Mesothelial cell of epicardium (in vitro differentiated cells): ENCODE measurements at regions not wholly inside any gene's neighbourhood (a gene's known extent, or its start where the extent isn't known, plus 50 kb on each side); places are given as distances from the start of the nearest gene placed in this dataset.
A peak's percentile ranks its signal among the peaks of the same experiment; 100 is the strongest.

Experiments
- DNase-seq, 2 experiments: peaks; one replicate each; pipeline ENCODE4 v3.0.0; 2021; ENCODE audit warnings: low spot score in 2 of 2; ENCODE audit not compliant: unreplicated experiment in 2 of 2
- H3K27ac Mint-ChIP-seq: 2 replicates; pipeline ENCODE4 v1.8.0; 2021; ENCODE audit warnings: mixed read lengths
- H3K27me3 Mint-ChIP-seq: 2 replicates; pipeline ENCODE4 v1.8.0; 2021; ENCODE audit warnings: low read depth, mixed read lengths
- H3K36me3 Mint-ChIP-seq: 2 replicates; pipeline ENCODE4 v1.8.0; 2021; ENCODE audit warnings: mixed read lengths
- H3K4me1 Mint-ChIP-seq: 2 replicates; pipeline ENCODE4 v1.8.0; 2021; ENCODE audit warnings: mixed read lengths
- H3K4me3 Mint-ChIP-seq: 2 replicates; pipeline ENCODE4 v1.8.0; 2021; ENCODE audit warnings: mild to moderate bottlenecking, moderate library complexity, mixed read lengths
- H3K9me3 Mint-ChIP-seq: 2 replicates; pipeline ENCODE4 v1.8.0; 2021; ENCODE audit warnings: mixed read lengths
- CTCF ChIP-seq: fragments of 200-600 bp; sonication (generic); IDR thresholded peaks from one replicate; pipeline ENCODE4 v1.5.0; 2021; ENCODE audit warnings: antibody characterized with exemption; ENCODE audit not compliant: unreplicated experiment

GRCh38 chr16:85323230-85323960 lies 211.1 kb upstream of the CIBAR2 start:
- H3K4me1 Mint-ChIP-seq, result peaks cover 24% of the 10 kb centered on the region
- peaks cover 3% of the 10 kb centered on the region for H3K36me3 Mint-ChIP-seq
- no peak for TF ChIP-seq CTCF
- DNase-seq, result no peak
- H3K9me3 Mint-ChIP-seq, result peaks cover 3% of the 10 kb centered on the region
- H3K4me3 Mint-ChIP-seq, result no peak overlapping the region
- H3K27me3 Mint-ChIP-seq, result no peaks in the 10 kb centered on the region
- peak overlapping the region; percentile 30 for H3K27ac Mint-ChIP-seq

GRCh38 chr16:85323961-85324253 lies 211.6 kb upstream of the CIBAR2 start:
- Mint-ChIP-seq H3K27me3 (no peaks in the 10 kb centered on the region), H3K4me1 (peaks cover 26% of the 10 kb centered on the region), H3K9me3 (peaks cover 3% of the 10 kb centered on the region), H3K4me3 (no peak overlapping the region), H3K36me3 (peaks cover 3% of the 10 kb centered on the region), H3K27ac (no peak overlapping the region)
- DNase-seq, result no peak
- TF ChIP-seq CTCF, result no peak

- Mint-ChIP-seq H3K9me3 (peaks cover 3% of the 10 kb centered on the region), H3K27ac (no peak overlapping the region), H3K36me3 (peaks cover 3% of the 10 kb centered on the region), H3K4me3 (no peak overlapping the region), H3K27me3 (no peaks in the 10 kb centered on the region), H3K4me1 (peaks cover 29% of the 10 kb centered on the region)
- no peak for TF ChIP-seq CTCF
- no peak for DNase-seq
These were observed 212.2 kb upstream of the CIBAR2 start for GRCh38 chr16:85324488-85324887.

GRCh38 chr16:85326113-85326793 lies 214.0 kb upstream of the CIBAR2 start:
- H3K36me3 Mint-ChIP-seq, result peaks cover 3% of the 10 kb centered on the region
- no peak overlapping the region for H3K27ac Mint-ChIP-seq
- TF ChIP-seq CTCF, result no peak
- peaks cover 3% of the 10 kb centered on the region for H3K9me3 Mint-ChIP-seq
- no peak overlapping the region for H3K4me3 Mint-ChIP-seq
- H3K27me3 Mint-ChIP-seq, result no peaks in the 10 kb centered on the region
- peaks cover 39% of the 10 kb centered on the region for H3K4me1 Mint-ChIP-seq
- DNase-seq, result no peak

GRCh38 chr16:85326794-85327181 lies 214.5 kb upstream of the CIBAR2 start:
- peaks cover 35% of the 10 kb centered on the region for H3K4me1 Mint-ChIP-seq
- peaks cover 3% of the 10 kb centered on the region for H3K9me3 Mint-ChIP-seq
- no peak for TF ChIP-seq CTCF
- H3K36me3 Mint-ChIP-seq, result peaks cover 3% of the 10 kb centered on the region
- H3K4me3 Mint-ChIP-seq, result no peak overlapping the region
- DNase-seq, result no peak
- H3K27ac Mint-ChIP-seq, result no peak overlapping the region
- no peaks in the 10 kb centered on the region for H3K27me3 Mint-ChIP-seq
